Calu3 (cell line): ENCODE measurements at regions not wholly inside any gene's neighbourhood (a gene's known extent, or its start where the extent isn't known, plus 50 kb on each side); places are given as distances from the start of the nearest gene placed in this dataset.

Experiments
- BruUV-seq: library from RNA; stranded (reverse); fragments of 400-500 nt; replicated peaks from 2 replicates; lab custom pipeline; 2021; lab: Mats Ljungman, UMichigan
- CTCF ChIA-PET: fragments of 300-600 bp; sonication (Branson Sonifier 250); formaldehyde crosslinking; loops from one replicate; lab custom pipeline; 2022; ENCODE audit warnings: antibody characterized with exemption; lab: Charles Lee
- DNase-seq: peaks from one replicate; pipeline ENCODE4 v3.0.0; 2022
- H3K27ac Mint-ChIP-seq: one replicate; pipeline ENCODE4 v1.8.0; 2022; ENCODE audit warnings: mixed read lengths; ENCODE audit not compliant: unreplicated experiment
- H3K27me3 Mint-ChIP-seq: one replicate; pipeline ENCODE4 v1.8.0; 2022; ENCODE audit warnings: mixed read lengths; ENCODE audit not compliant: unreplicated experiment
- H3K36me3 Mint-ChIP-seq: one replicate; pipeline ENCODE4 v1.8.0; 2022; ENCODE audit warnings: mild to moderate bottlenecking, moderate library complexity, mixed read lengths; ENCODE audit not compliant: insufficient read depth, unreplicated experiment
- H3K4me1 Mint-ChIP-seq: one replicate; pipeline ENCODE4 v1.8.0; 2022; ENCODE audit warnings: mild to moderate bottlenecking, low read depth, mixed read lengths; ENCODE audit not compliant: unreplicated experiment
- H3K4me3 Mint-ChIP-seq: one replicate; pipeline ENCODE4 v1.8.0; 2022; ENCODE audit warnings: mild to moderate bottlenecking, low read depth, moderate library complexity, mixed read lengths; ENCODE audit not compliant: unreplicated experiment
- H3K9me3 Mint-ChIP-seq: one replicate; pipeline ENCODE4 v1.8.0; 2022; ENCODE audit warnings: low read depth, mixed read lengths; ENCODE audit not compliant: unreplicated experiment
- CTCF ChIP-seq: fragments of 200-600 bp; IDR thresholded peaks from one replicate; pipeline ENCODE4 v1.8.0; 2022; ENCODE audit warnings: antibody characterized with exemption; ENCODE audit not compliant: unreplicated experiment
- intact Hi-C: fragments of 100-400 bp; cut with micrococcal nuclease; formaldehyde crosslinking; loops from one replicate; pipeline ENCODE4 v1.10.0; 2022; ENCODE audit not compliant: unreplicated experiment

GRCh38 chr5:52562473-52562872 lies 225.2 kb upstream of the ITGA1 start:
- no TSS peak for BruUV-seq
- no peak for TF ChIP-seq CTCF
- Mint-ChIP-seq H3K4me1 (no peaks in the 10 kb centered on the region), H3K27me3 (no peaks in the 10 kb centered on the region), H3K9me3 (no peaks in the 10 kb centered on the region), H3K36me3 (no peaks in the 10 kb centered on the region), H3K27ac (no peak overlapping the region), H3K4me3 (no peak overlapping the region)
- DNase-seq = no peak
- CTCF ChIA-PET = no interaction called here
- intact Hi-C loops = loop anchor here (5.0 kb wide), 2 partner anchors 195 to 555 kb away; no protein-coding TSS in a partner anchor

GRCh38 chr5:52564587-52564986 lies 223.1 kb upstream of the ITGA1 start:
- Mint-ChIP-seq H3K27ac (no peak overlapping the region), H3K27me3 (no peaks in the 10 kb centered on the region), H3K4me3 (no peak overlapping the region), H3K9me3 (peaks cover 5% of the 10 kb centered on the region), H3K4me1 (no peaks in the 10 kb centered on the region), H3K36me3 (no peaks in the 10 kb centered on the region)
- intact Hi-C loops = loop anchor here (5.0 kb wide), 2 partner anchors 197 to 557 kb away; no protein-coding TSS in a partner anchor
- no TSS peak for BruUV-seq
- CTCF ChIA-PET = interaction anchor here (0.9 kb wide), 1 partner anchor 9 kb away, joined by 3 read pairs; no protein-coding TSS in a partner anchor
- TF ChIP-seq CTCF = no peak
- DNase-seq = no peak

DNA sequence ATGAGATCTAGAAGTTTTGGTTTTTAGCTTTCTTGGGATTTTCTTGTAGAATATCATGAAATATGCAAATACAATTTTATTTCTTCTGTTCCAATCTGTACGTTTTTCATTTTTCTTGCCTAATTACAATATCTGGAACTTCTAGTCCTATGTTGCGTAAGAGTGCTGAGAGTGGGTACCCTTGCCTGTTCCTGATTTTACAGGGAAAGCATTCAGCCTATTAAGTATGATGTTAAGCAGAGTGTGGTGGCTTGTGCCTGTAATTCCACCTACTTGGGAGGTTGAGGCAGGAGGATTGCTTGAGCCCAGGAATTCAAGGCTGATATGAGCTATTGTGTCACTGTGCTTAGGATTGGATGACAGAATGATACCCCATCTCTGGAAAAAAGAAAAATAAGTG lies 210.2 kb upstream of the ITGA1 start:
- Mint-ChIP-seq H3K36me3 (peaks cover 14% of the 10 kb centered on the region), H3K9me3 (no peaks in the 10 kb centered on the region), H3K27me3 (no peaks in the 10 kb centered on the region), H3K4me3 (no peak overlapping the region), H3K4me1 (peaks cover 43% of the 10 kb centered on the region), H3K27ac (no peak overlapping the region)
- DNase-seq = no peak
- no TSS peak for BruUV-seq
- intact Hi-C loops = loop anchor here (5.0 kb wide), 1 partner anchor 80 kb away; no protein-coding TSS in a partner anchor
- TF ChIP-seq CTCF = no peak
- CTCF ChIA-PET = no interaction called here

DNA sequence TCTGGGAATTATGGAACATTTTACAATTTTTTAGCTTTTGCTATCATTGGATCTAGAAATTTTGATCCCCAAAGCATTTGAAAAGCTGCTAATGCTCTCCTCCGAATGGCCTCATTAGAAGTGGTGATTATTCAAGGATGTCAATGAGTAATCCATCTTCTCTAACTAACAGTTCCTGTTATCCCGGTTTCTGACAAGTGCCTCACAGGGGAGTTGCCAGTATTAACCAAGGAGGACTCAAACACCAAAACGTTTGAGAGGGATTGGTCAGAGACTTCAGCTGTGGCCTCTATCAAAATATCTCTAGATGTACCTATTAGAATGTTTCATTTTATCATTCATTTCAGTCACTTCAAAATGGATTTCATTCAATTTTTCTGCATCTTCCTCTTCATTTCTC lies 208.3 kb upstream of the ITGA1 start:
- intact Hi-C loops = loop anchor here (5.0 kb wide), 1 partner anchor 78 kb away; no protein-coding TSS in a partner anchor
- CTCF ChIA-PET = no interaction called here
- BruUV-seq = no TSS peak
- Mint-ChIP-seq H3K4me3 (peak overlapping the region; percentile 39), H3K4me1 (peaks cover 50% of the 10 kb centered on the region), H3K9me3 (no peaks in the 10 kb centered on the region), H3K36me3 (peaks cover 14% of the 10 kb centered on the region), H3K27ac (peak overlapping the region; percentile 74), H3K27me3 (no peaks in the 10 kb centered on the region)
- TF ChIP-seq CTCF = no peak
- DNase-seq = peak; percentile 59
